A549 (cell line): ENCODE measurements at regions not wholly inside any gene's neighbourhood (a gene's known extent, or its start where the extent isn't known, plus 50 kb on each side); places are given as distances from the start of the nearest gene placed in this dataset.
"Not testable (repeated sequence)": the region's sequence is repeated elsewhere in the genome, so short reads cannot be mapped to it uniquely, and the experiment has no call there.

ENCODE experiments used
- ATAC-seq, 2 experiments: fragments of 200-7000 bp in 1 of 2; fragments of >200 bp in 1 of 2; cut with Nextera tagmentation in 1 of 2; cut with Tn5 transposase in 1 of 2; 3 replicates each; pipeline versions ENCODE4 v1.8.0 to v1.9.1; 2018 to 2020; ENCODE audit warnings: mild to moderate bottlenecking in 1 of 2, moderate library complexity in 1 of 2
- CTCF ChIA-PET: fragments of 300-600 bp; sonication (Branson Sonifier 250); formaldehyde crosslinking; extraction: SDS; loops from one replicate; lab custom pipeline; 2021; ENCODE audit warnings: antibody characterized with exemption, inconsistent platforms; lab: Yijun Ruan, JAX
- POLR2A ChIA-PET: fragments of 350-600 bp; formaldehyde crosslinking; extraction: SDS; loops from one replicate; lab custom pipeline; 2021; ENCODE audit warnings: antibody characterized with exemption, inconsistent platforms; lab: Yijun Ruan, JAX
- DNase-seq, 2 experiments: peaks; one replicate each; pipeline versions ENCODE4 v3.0.0 to v3.0.0-alpha.2; 2011 to 2016; ENCODE audit warnings: low read depth in 1 of 2, low spot score in 1 of 2
- FAIRE-seq: peaks from 2 replicates; lab custom pipeline; 2011; peaks lifted over from hg19 to GRCh38; lab: Jason Lieb, UNC
- H3K27ac ChIP-seq, 2 experiments: fragments of >200 bp; sonication (Bioruptor Twin); formaldehyde crosslinking; 3 replicates each; pipeline ENCODE4 v1.5.1; 2016 to 2017
- H3K4me1 ChIP-seq: fragments of >200 bp; sonication (Bioruptor Twin); formaldehyde crosslinking; 3 replicates; pipeline ENCODE4 v1.6.1; 2016
- H3K4me2 ChIP-seq: fragments of >200 bp; sonication (Bioruptor Twin); formaldehyde crosslinking; 3 replicates; pipeline ENCODE4 v1.6.1; 2016
- H3K4me3 ChIP-seq: fragments of >200 bp; sonication (Bioruptor Twin); formaldehyde crosslinking; 3 replicates; pipeline ENCODE4 v1.5.1; 2016
- H3K9me3 ChIP-seq: fragments of >200 bp; sonication (Bioruptor Twin); formaldehyde crosslinking; 3 replicates; pipeline ENCODE4 v1.6.1; 2016
- CTCF ChIP-seq: fragments of >200 bp; sonication (Bioruptor Twin); formaldehyde crosslinking; IDR thresholded peaks from 3 replicates; pipeline ENCODE4 v1.5.1; 2016
- ELK1 ChIP-seq: fragments of 150-350 bp; IDR thresholded peaks from 2 replicates; pipeline ENCODE4 v1.6.1; 2014; ENCODE audit warnings: low read depth, mild to moderate bottlenecking, low read length
- HEYL ChIP-seq: fragments of 250-450 bp; sonication (Bioruptor Pico); IDR thresholded peaks from 2 replicates; pipeline ENCODE4 v1.8.0; 2021; ENCODE audit warnings: mild to moderate bottlenecking, moderate library complexity
- HOXB13 ChIP-seq: fragments of 250-450 bp; sonication (Bioruptor Pico); IDR thresholded peaks from 2 replicates; pipeline ENCODE4 v1.5.0; 2020; ENCODE audit warnings: low read depth, mild to moderate bottlenecking, moderate library complexity
- HOXB5 ChIP-seq: fragments of 250-450 bp; sonication (Bioruptor Pico); IDR thresholded peaks from 2 replicates; pipeline ENCODE4 v1.5.0; 2020; ENCODE audit warnings: mild to moderate bottlenecking, moderate library complexity
- JUN ChIP-seq, 2 experiments: fragments of >200 bp; sonication (Bioruptor Twin); formaldehyde crosslinking; IDR thresholded peaks; 2 replicates in 1 of 2; 3 replicates in 1 of 2; pipeline ENCODE4 v1.6.1; 2016 to 2017
- KDM1A ChIP-seq: fragments of 200-600 bp; sonication (generic); IDR thresholded peaks from 2 replicates; pipeline ENCODE4 v1.6.1; 2016; ENCODE audit warnings: low read depth, mild to moderate bottlenecking
- MAFK ChIP-seq: fragments of 450-650 bp; IDR thresholded peaks from 2 replicates; pipeline ENCODE4 v1.6.1; 2014; ENCODE audit not compliant: partially characterized antibody
- MAZ ChIP-seq: fragments of 150-350 bp; IDR thresholded peaks from 2 replicates; pipeline ENCODE4 v1.6.1; 2014; ENCODE audit warnings: antibody characterized with exemption, low read depth, low read length, borderline replicate concordance
- NFE2L2 ChIP-seq: fragments of 150-350 bp; conservative IDR thresholded peaks from 2 replicates; pipeline ENCODE4 v1.6.1; 2014; ENCODE audit warnings: low read length
- NR3C1 ChIP-seq: fragments of >200 bp; sonication (Bioruptor Twin); formaldehyde crosslinking; IDR thresholded peaks from 3 replicates; pipeline ENCODE4 v1.6.1; 2017
- POLR2A ChIP-seq: IDR thresholded peaks from 2 replicates; pipeline ENCODE4 v1.6.1; 2012; ENCODE audit warnings: mild to moderate bottlenecking, low read length
- POLR2AphosphoS2 ChIP-seq: conservative IDR thresholded peaks from 2 replicates; pipeline ENCODE4 v1.6.1; 2012; ENCODE audit warnings: low read length, improper control_type of control experiment, inconsistent platforms
- REST ChIP-seq: fragments of 200-600 bp; sonication (generic); IDR thresholded peaks from 2 replicates; pipeline ENCODE4 v1.6.1; 2016; ENCODE audit warnings: antibody characterized with exemption, mild to moderate bottlenecking, moderate library complexity
- TFCP2L1 ChIP-seq: fragments of 250-450 bp; sonication (Bioruptor Pico); IDR thresholded peaks from 2 replicates; pipeline ENCODE4 v1.5.0; 2021; ENCODE audit warnings: mild to moderate bottlenecking
- TP53 ChIP-seq: fragments of 250-450 bp; sonication (Bioruptor Pico); IDR thresholded peaks from 2 replicates; pipeline ENCODE4 v1.5.0; 2021; ENCODE audit warnings: mild to moderate bottlenecking, moderate library complexity
- WGBS: methylation state at CpG from one replicate; pipeline ENCODE4 v1.1.6; 2017; ENCODE audit errors: missing lambda C conversion rate; 5-methylcytosine and 5-hydroxymethylcytosine counted together

DNA sequence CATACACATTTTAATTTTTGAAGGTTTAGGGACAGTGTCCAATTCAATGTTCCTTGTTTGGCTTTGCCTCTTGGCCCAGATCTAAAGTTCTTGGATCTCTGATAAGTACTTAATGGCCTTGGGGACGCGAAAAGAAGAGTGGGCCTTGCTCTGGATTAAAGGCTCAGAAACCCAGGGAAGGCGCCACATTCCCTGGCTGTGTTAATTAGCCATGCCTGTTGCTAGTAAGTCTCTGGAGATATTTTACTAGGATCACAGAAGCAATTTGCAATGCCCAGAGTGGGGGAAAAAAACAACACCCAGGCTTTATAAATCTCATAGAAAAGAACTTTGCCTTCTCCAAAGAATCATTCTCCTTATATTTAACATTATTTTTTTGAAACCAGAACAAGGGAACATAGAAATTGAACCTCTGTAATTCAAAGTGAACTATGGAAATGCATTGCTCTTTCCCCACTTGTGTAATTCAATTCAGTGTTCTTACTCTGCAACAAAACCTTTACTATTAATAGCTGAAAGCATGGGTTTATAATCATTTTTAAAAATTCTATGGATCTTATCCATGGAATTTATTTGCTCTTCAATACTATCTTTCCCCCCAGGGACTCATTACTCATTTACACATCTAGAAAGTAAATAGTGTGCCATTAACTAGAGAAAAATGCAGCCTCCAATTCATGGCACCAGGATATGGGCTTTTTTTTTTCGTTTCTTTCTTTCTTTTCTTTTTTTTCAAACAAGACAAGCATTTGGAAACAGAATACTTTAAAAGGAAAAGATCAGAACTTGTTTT is 172.2 kb upstream of the ANKRD55 start:
- POLR2A ChIA-PET: no interaction called here
- Histone ChIP-seq H3K9me3 (no peaks in the 10 kb centered on the region), H3K4me1 (peaks cover 30% of the 10 kb centered on the region), H3K27ac (no peak overlapping the region; a peak in 1 of 6 replicates), H3K4me2 (peak overlapping the region; percentile 55), H3K4me3 (no peak overlapping the region)
- TF ChIP-seq KDM1A: no peak
- TF ChIP-seq HOXB5 (CRISPR knock-in tag): no peak
- no peak for TF ChIP-seq MAZ
- no peak for TF ChIP-seq POLR2AphosphoS2
- TF ChIP-seq HOXB13 (CRISPR knock-in tag): no peak
- ATAC-seq (no peak), FAIRE-seq (no peak), DNase-seq (no peak)
- CTCF ChIA-PET: interaction anchor here (0.7 kb wide), 1 partner anchor 873 kb away, joined by 5 read pairs; no protein-coding TSS in a partner anchor
- WGBS: 70% methylated on average over 4 of the region's 4 CpGs

- no peaks in the 10 kb centered on the region for H3K9me3 ChIP-seq
- no peak overlapping the region for H3K27ac ChIP-seq
- no peak overlapping the region for H3K4me3 ChIP-seq
- ChIA-PET POLR2A (no interaction called here), CTCF (interaction anchor here (1.9 kb wide), 1 partner anchor 11 kb away, joined by 4 read pairs; no protein-coding TSS in a partner anchor)
- no peak for DNase-seq
- no peak for FAIRE-seq
- peaks cover 15% of the 10 kb centered on the region for H3K4me1 ChIP-seq
- ATAC-seq: no peak
- WGBS: 67% methylated on average over 7 of the region's 7 CpGs
- H3K4me2 ChIP-seq: no peak overlapping the region
- peak; percentile 89 for TF ChIP-seq MAFK
- TF ChIP-seq TP53 (CRISPR knock-in tag): no peak
These were observed 169.4 kb upstream of the ANKRD55 start for GRCh38 chr5:56402266-56403220.

DNA sequence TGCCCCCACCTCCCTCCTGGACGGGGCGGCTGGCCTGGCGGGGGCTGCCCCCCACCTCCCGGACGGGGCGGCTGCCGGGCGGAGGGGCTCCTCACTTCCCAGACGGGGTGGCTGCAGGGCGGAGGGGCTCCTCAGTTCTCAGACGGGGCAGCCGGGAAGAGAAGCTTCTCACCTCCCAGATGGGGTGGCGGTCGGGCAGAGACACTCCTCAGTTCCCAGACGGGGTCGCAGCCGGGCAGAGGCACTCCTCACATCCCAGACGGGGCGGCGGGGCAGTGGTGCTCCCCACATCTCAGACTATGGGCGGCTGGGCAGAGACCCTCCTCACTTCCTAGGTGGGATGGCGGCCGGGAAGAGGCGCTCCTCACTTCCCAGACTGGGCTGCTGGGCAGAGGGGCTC is 164.7 kb upstream of the ANKRD55 start:
- FAIRE-seq, H3K4me2 ChIP-seq, ATAC-seq, H3K4me3 ChIP-seq, DNase-seq, CTCF ChIA-PET, H3K27ac ChIP-seq, H3K4me1 ChIP-seq, POLR2A ChIA-PET: not testable (repeated sequence)
- WGBS: 86% methylated on average over 9 of the region's 24 CpGs
- H3K9me3 ChIP-seq: peaks cover 28% of the 10 kb centered on the region

GRCh38 chr5:56396634-56397033 is 163.5 kb upstream of the ANKRD55 start:
- no peak for DNase-seq
- H3K9me3 ChIP-seq: peaks cover 32% of the 10 kb centered on the region
- no peak for FAIRE-seq

More at GRCh38 chr5:56396634-56397033, 163.5 kb upstream of the ANKRD55 start:
- no peak for ATAC-seq
- no peaks in the 10 kb centered on the region for H3K4me1 ChIP-seq
- ChIA-PET POLR2A (no interaction called here), CTCF (no interaction called here)
- H3K4me2 ChIP-seq: no peak overlapping the region
- H3K4me3 ChIP-seq: no peak overlapping the region
- no peak overlapping the region for H3K27ac ChIP-seq
- TF ChIP-seq HEYL (CRISPR knock-in tag): no peak
- no peak for TF ChIP-seq MAZ
- TF ChIP-seq NFE2L2: no peak
- TF ChIP-seq CTCF: no peak
- TF ChIP-seq TFCP2L1 (CRISPR knock-in tag): no peak
- no peak for TF ChIP-seq JUN (IDR thresholded peaks at IDR 0.05)
- TF ChIP-seq TP53 (CRISPR knock-in tag): no peak
- no peak for TF ChIP-seq ELK1
- no peak for TF ChIP-seq REST
- no peak for TF ChIP-seq NR3C1
- TF ChIP-seq HOXB13 (CRISPR knock-in tag): no peak
- no peak for TF ChIP-seq POLR2A
